Hematopoietic multipotent progenitor cell treated with erythropoietin and hydrocortisone succinate and interleukin-3 and kit ligand, for 4 days (in vitro differentiated cells): ENCODE measurements at regions not wholly inside any gene's neighbourhood (a gene's known extent, or its start where the extent isn't known, plus 50 kb on each side); places are given as distances from the start of the nearest gene placed in this dataset.
"Not testable (repeated sequence)": the region's sequence is repeated elsewhere in the genome, so short reads cannot be mapped to it uniquely, and the experiment has no call there.

ENCODE experiments used
- DNase-seq: peaks from one replicate; pipeline ENCODE4 v3.0.0-alpha.2; 2015

GRCh38 chr6:147441751-147442150 lies 66.7 kb upstream of the SAMD5 start:
- no peak for DNase-seq

DNA sequence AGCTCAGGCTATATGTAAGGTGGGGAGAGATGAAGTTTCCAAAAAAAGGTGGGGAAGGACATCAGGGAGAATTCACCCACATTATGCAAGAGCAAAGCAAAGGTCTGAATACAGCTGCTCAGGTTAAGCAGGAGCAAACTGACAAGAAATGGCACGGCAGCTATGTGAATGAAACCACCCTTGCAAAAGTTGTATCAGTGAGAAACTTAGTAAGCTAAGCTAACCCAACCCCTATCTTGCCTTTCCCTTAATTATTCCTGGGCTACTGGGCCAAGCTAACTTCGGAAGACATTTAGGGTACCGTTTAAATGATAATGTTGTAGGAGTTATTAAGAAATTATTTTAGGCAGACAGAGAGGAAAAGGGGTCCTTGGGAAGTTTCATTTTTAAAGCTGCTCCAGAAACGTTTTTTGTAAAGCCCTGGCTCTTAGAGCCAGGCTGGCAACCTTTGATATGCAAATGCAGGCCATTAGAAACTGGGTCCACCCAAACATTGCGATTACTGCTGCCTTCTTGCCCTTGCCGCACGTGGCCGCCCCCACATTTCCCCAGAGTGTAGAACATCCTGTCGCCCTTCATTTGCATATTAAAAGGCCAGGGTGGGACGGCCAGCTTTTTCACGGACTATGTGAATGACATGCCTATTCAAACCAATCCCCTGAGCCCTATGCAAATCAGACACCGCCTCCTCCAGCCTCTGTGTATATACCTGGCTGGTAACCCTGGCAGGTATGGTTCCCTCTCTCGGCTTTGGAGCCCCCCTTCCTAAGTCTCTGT lies 60.5 kb upstream of the SAMD5 start:
- DNase-seq = peak; percentile 8

GRCh38 chr6:147448775-147449174 lies 59.7 kb upstream of the SAMD5 start:
- no peak for DNase-seq

DNA sequence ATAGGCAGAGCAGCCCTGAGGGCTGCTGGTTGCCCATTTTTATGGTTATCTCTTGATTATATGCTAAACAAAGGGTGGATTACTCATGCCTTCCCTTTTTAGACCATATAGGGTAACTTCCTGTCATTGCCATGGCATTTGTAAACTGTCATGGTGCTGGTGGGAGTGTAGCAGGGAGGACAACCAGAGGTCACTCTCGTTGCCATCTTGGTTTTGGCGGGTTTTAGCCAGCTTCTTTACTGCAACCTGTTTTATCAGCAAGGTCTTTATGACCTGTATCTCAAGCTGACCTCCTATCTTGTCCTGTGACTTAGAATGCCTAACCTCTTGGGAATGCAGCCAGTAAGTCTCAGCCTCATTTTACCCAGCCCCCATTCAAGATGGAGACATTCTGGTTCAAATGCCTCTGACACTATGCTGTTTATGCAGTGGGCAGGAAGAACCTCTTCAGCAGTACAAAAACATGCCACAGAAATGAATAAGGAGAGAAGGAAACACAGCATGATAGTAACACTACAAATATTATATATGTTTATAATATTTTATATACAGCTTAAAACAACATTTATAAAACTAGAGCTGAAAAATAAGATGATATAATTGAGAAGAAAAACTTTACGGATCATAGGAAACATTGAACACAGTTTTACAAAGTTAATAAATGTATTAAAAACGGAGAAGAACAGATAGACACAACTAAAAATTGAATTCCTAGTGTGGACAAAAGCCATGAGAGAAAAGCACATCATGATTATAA lies 58.9 kb upstream of the SAMD5 start:
- no peak for DNase-seq

DNA sequence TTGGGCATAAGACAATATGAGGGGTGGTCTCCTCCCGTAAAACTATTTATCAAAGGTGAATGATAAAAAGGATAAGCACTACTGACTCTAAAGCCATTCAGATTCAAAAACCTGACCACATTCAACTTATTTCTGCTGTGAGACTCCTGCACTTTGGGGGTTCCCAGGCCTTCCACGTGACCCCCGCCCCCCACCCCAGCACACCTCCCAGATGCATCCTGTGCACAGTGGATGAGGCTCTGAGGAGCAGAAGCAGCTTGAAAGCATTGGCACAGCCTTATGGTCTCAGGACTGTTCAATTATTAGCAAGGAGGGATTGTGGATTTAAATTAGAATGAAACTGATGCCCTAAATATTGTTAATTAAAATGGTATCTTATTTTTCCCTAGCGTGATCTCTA lies 55.1 kb upstream of the SAMD5 start:
- no peak for DNase-seq

DNA sequence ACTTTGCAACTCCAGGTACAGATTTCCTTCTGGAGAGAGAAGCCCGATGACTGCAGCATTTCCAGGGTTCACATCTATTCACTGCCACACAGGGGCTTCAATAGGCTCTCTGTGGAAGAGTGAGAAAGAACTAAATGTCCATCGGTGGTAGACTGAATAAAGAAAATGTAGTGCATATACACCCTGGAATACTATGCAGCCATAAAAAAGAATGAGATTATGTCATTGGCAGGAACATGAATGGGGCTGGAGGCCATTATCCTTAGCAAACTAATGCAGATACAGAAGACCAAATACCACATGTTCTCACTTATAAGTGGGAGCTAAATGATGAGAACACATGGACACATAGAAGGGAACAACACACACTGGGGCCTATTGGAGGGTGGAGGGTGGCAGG lies 53.6 kb upstream of the SAMD5 start:
- DNase-seq = not testable (repeated sequence)
